H4 (cell line): ENCODE measurements at regions not wholly inside any gene's neighbourhood (a gene's known extent, or its start where the extent isn't known, plus 50 kb on each side); places are given as distances from the start of the nearest gene placed in this dataset.
A peak's percentile ranks its signal among the peaks of the same experiment; 100 is the strongest.

ENCODE experiments used
- DNase-seq: peaks from one replicate; pipeline ENCODE4 v3.0.0-alpha.2; 2015; ENCODE audit warnings: low spot score

GRCh38 chr7:16978358-16979244 lies 96.8 kb upstream of the AGR3 start:
- peak; percentile 96 for DNase-seq

GRCh38 chr7:16980539-16980938 lies 98.8 kb upstream of the AGR3 start:
- DNase-seq: no peak

DNA sequence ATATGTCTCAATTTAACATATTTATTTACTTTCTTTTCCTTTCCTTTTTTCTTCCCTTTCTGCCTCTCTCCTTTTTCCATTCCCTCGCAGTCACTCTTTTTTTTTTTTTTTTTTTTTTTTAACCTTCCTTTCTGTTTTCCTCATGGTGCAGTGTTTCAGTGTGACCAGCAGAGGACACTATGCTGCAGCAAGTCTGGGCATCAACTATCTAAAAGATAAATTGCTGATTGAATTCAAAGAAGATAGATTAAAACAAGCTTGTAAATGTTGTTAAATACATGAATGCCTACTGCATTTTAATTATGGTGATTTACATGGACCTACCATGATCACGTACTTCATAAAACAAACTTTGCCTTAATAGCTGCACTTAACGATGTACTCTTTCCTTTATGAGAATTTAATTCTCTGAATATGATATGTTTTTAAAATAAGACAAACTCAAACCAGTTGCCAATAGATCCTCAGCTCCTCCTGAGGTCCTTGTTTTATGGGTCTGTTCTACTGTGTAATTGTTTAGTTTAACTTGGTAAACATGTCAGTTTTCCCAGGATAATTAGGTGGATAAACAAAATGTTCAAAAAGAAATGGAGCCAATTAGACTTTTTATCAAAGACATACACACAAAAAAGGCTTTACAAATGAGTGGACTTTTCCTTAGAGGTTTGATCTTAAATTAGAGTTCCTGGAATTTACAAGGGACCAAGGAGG lies 101.0 kb upstream of the AGR3 start:
- peak; percentile 93 for DNase-seq

GRCh38 chr7:16984375-16984774 lies 102.6 kb upstream of the AGR3 start:
- no peak for DNase-seq

GRCh38 chr7:16985621-16986020 lies 103.8 kb upstream of the AGR3 start:
- no peak for DNase-seq

DNA sequence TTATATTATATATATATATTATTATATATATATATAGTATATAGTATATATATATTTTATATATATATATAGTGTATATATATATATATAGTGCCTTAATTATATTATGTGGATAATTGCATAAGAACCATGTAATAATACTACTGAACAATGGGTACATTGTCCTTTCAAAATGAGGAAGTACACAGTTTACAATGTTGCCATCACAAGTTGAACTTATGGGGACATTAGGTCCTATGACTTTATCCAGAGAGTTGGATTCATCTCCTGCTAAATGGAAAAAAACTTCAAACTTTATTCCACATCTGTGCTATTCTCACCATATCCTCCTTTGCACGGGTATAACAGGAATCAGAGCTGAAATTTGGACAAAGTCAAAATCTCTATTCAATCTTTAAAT lies 105.0 kb upstream of the AGR3 start:
- no peak for DNase-seq

- peak; percentile 99 for DNase-seq
Observed at GRCh38 chr7:16989811-16990413, 108.1 kb upstream of the AGR3 start.

GRCh38 chr7:16991551-16991950 lies 109.8 kb upstream of the AGR3 start:
- DNase-seq: peak; percentile 50

GRCh38 chr7:16993543-16993942 lies 111.8 kb upstream of the AGR3 start:
- DNase-seq: no peak

- no peak for DNase-seq
Observed at GRCh38 chr7:16998481-16999051, 116.8 kb upstream of the AGR3 start.

DNA sequence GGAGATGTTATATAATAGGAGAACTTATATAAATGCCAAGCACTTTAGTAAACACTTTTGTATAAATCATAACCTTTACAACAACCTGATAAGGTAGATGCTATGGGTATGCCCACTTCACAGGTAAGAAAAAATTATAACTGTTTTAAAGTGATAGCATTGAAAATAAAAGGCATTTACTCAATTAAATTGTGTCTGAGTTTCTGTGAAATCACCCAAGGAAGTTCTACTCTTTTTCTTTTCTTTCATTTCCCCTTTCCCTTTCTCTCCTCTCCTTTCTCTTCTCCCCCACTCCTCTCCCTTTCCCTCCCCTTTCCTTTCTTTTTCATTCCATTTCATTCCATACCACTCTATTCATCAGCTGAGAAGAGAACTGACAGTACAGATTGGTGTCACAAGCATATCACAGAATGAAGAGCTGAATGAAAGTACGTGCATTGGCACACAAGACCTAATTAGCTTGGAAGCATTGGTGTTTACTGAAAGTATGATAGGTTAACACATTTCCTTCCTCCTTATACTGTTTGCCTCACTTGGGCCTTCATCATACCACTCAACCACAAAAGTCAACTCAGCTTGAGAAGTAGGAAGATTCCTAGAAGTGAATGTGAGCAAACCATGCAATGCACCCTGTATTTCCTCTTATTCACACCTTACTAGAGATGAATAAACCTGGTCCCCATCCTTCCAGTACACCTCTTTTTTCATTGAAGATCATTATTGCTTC lies 117.9 kb upstream of the AGR3 start:
- no peak for DNase-seq

DNA sequence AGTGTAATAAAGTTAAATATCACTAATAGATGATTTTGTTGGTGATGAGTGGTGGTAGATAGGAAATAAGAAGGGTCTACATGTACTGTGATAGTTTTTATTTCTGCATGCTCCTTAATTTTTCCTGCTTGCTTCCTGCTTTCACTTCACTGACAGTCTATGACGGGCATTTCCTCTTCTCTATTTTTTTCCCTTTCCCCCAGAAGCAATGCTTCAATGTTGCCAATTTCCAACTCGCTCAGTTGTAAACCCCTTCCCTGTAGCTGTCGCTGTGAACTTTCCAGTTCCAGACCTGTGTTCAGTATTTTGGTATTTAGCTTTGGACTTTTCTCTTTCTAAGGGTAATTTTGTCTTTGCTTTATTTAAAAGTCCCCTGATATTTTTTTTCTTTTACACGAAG lies 123.5 kb upstream of the AGR3 start:
- DNase-seq: no peak

DNA sequence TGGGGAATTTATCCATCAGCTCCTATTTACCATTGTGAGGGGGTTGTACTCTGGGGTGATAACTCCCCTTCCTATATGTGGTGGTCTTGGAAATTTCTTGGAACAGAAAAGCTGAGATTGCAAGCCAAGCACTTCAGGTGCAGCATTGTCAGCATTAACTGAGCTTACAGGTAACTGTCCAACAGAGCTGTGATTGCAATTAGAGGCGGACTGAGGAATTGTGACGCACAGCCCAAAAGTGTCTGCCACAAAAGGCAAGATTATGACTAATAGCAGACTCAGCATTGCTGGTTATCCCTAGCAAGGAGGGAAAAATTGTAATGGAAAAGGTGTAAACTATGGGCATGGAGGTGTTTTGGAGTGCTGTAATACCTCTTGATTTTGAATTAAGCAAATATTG lies 126.1 kb upstream of the AGR3 start:
- no peak for DNase-seq

DNA sequence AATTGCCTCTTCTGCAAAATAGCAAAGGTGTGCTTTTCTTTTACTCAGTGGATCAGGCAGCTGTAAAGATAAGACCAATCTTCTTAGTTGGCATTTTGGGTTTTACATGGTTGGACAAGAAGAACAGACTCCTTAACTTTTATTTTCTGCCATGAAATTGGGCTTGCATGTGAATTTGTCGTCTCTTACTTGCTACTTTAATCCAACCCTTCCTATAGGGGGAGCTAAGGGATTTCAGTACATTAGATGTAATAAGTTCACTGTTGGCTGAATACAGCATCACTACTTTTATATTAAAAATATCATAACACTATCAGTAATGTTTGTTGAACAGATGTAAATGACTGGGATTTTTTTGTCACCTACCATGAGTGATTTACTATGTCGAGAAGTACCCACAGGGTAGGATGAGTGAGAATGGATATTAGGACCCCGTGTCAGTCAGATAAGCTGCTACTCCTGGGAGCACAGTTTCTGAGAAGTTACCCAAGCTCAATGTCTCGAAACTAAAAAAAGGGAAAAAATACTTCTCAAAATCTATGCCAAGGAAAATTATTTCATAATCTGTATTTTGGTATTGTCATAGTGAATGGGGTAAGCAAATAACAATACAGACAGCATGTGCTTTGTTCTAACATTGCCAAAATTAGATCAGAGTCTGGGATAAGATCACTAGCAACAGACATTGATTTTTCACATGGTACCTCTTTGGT lies 127.4 kb upstream of the AGR3 start:
- DNase-seq: peak; percentile 56

- DNase-seq: no peak
Observed at GRCh38 chr7:17009933-17010332, 128.2 kb upstream of the AGR3 start.

DNA sequence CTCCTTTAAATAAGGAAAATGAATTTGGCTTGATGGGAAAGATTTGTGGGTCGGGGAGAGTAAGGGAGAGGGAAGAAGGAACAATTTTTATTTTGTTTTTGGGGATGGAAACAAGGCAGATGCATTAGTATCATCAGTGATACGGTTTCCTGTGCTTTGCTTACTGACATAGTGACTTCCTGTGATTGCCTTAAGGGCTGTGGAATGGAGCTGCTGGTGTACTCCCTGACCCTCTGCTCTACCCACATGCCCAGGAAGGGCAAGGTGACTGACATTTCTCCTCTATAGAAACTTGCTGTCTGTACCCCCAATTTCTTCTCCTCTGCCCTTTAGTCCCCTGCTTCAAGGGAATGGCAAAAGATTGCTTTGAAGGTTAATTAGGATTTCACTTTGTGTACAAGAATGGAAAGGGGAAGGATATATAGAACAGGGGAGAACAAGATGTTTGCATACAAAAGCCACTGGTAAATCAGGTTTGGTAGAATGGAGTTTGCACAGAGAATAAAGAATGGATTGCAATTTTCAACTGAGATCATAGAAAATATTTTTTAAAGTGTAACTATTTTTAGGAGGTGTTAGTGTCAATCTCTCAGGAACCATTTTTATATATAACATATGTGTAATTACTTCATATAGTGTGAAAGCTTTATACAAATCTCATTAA lies 129.0 kb upstream of the AGR3 start:
- DNase-seq: no peak

DNA sequence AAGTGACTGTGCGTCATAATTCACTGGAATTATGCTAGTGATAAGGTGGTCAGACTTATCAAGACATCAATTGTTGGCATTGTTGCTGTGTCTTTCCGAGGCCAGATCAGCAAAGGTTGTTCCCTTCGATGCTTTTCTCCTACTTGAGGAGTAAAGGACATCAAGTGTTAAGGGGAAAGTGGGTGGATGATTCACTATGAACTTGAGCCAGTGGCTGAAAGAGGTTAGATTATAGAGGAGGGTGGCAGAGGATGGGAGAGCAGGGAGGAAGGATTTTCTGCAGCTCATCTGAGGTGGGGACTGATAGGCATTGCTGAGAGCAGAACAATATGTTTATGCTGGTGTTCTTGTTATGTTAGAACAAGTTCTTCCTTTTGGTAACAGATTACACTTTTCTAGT lies 131.4 kb upstream of the AGR3 start:
- no peak for DNase-seq

- no peak for DNase-seq
Observed at GRCh38 chr7:17014686-17015085, 132.9 kb upstream of the AGR3 start.

DNA sequence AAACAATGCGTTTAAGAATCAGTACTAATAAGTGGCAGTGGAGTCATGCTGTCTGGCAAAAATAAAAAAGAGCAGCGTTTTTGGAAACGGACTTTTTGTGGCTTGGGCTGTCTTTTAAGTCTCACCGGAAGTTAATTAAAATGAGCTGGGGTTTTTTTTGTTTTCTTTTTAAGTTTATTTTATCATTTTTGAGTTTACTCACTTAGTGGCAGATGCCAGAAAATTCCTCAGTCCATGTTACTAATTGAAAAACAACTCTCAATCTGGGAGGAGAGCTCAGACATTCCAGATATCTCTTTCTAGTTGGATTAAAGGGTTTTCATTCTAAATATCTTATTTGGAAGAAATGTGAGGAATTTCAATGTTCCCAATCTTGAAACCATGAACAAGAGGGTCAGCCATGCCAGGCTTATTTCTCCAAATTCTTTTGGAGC lies 133.8 kb upstream of the AGR3 start:
- DNase-seq: peak; percentile 54

DNA sequence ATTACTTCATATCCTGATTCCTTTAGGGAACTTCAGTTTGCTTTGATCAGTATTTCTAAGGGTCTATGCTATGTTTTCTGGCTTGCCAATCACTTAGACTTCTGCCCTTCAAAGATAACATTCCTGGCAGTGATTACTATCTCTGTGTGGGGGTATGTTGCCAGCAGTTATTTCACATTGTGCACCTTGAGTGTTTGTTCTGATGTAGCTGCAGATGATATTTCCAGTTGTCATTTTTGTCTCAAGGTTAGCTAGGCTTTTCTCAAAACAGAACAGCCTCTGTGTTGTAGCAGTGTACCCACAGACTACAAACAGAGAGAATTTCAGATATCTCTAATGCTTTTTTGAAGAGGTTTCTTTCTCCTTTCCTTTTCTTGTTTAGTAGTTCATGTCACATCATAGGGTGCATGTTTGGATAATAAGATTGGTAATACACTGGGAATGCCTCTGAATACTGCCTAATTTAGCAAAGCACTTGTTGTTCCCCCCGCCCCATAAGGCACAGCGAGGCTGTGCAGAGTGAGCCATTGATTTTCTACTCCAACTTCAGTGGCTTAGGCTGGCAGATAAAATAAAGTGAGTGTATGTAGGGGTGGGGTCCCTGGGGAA lies 134.7 kb upstream of the AGR3 start:
- DNase-seq: no peak
